ENCODE measurements at regions not wholly inside any gene's neighbourhood (a gene's known extent, or its start where the extent isn't known, plus 50 kb on each side); places are given as distances from the start of the nearest gene placed in this dataset.
A peak's percentile ranks its signal among the peaks of the same experiment; 100 is the strongest.

GRCh38 chr3:187975561-187976364, 178.2 kb upstream of the LPP start:
- DNase-seq: no peak

DNA sequence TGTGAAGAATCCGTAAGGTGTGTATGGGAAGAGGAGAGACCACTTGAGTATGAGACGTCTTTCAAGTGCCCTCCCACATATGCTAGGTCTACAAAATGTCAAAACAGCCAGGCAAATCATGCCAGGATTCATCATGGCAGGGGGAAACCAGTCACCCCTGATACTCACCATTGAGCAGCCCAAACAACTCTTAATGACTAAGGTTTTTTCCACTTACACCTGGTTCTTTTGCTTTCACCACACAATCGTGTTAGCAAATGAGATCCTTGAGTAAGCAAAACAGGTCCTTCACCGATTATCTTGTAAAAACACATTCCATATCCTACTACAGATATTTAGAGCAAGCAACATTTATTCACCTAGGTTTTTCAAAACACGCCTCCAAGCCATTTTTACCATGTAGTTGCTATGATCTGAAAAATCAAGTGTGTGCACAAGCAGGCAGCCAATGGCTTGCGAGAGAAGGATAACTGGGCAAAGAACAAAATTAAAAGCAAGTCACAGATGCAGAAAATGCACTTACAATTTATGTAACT, 177.5 kb upstream of the LPP start:
- DNase-seq: no peak

GRCh38 chr3:187977659-187978058, 176.3 kb upstream of the LPP start:
- no peak for DNase-seq

DNA sequence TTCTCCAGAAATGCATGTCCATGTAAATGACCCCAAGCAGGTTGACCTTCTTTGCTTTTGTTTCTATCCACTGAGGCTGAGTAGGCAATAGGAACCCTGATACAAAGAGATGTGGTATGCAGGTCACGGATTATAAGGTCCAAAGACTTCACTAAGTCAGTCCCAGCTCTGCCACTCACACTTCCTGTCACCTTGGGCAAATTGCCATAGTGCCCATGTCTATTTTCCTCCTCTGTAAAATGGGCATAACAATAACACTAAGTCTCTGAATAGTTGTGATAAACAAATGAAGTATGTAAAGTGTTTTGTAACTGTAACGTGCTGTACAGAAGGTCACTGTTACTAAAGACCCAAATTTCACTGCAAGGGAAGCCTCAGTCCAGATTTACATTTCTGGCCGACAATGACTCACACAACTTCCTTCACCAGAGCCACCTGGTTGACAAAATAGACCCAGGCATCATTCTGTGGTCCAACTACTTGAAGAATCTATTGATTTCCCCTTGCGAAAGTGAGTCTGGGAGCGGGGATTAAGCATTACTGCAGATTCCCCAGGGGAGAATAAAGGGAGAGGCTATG, 175.4 kb upstream of the LPP start:
- peak in 1 of 4 experiments; percentile 11 for DNase-seq

GRCh38 chr3:187979564-187979963, 174.4 kb upstream of the LPP start:
- no peak for DNase-seq

DNA sequence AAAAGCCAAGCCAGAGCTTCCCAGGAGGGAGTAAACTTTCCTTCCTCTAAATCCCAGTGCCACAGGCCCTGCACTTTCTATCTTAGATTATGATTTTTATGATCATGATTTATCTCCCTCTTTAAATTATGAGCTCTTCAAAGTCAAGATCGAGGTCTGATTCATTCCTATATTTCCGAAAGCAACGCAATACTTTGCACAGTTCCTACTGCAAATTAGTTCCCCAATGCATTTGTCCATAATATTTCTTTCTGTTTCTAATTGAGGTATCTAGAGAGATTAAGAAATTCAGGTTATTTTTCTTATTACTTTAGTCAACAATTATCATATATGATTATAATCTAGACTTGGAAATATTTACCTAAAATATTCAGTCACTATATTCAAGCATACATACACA, 173.1 kb upstream of the LPP start:
- no peak for DNase-seq

DNA sequence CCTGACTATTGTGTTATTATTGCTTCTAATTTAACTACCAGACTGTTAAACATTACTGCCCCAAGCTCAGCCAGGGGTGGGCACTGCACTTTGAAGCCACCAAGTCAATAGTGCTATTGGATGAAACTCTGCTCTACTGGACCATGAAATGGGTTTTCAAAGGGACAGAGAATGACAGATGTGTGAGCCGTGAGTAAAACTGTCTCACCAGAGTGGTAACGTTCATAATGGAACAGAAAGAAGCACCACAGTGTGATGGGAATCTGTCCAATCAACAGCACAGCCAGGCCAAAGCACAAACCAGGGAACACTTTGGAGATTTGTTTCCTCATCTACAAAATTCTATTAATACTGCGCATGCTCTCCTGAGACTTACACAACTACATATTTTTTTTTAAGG, 171.8 kb upstream of the LPP start:
- no peak for DNase-seq

DNA sequence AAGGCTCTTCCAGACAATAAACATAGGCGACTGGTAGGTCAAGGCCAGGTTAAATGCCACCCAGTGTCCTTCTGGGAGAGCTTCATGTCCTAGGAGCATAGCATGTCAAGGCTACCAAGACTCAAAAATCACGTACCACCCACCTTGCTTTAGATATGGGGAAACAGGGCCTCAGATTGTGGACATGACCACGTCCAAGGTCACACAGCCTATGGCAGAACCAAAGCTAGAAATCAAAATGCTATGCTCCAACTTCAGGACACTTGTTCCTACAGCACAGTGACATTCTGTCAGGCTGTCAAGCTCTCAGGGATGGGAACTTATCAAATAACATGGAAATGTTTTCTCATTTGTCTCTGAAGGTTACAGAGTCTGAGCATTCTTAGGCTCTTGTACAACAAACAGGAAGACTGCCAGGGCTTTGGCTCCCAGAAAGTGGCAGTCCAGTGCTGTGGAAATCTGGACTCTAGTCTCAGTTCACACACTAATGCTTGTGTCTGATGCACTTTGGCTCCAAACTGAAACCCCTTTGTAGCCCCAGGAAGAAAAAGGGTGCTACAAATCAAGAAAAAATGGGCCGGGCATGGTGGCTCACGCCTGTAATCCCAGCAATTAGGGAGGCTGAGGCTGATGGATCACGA, 170.4 kb upstream of the LPP start:
- DNase-seq: no peak

DNA sequence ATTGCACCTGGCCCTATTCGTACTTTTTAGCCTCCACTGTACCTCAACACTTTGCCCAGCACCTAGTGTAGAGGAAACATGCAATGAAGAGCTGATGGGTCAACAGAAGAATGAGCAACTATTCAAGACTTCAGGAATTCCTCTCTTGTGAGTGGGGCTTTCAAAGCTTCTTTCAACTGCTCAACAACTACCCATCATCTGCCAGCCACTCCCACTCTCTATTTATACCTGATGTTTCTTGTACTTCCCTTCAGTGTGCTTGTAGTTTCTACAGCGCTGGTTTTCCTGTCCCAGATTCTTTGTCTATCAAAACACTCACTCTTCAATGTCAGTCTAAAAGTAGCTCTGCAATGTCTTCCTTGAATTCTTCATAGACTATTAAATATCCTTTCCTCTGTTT, 168.3 kb upstream of the LPP start:
- no peak for DNase-seq

DNA sequence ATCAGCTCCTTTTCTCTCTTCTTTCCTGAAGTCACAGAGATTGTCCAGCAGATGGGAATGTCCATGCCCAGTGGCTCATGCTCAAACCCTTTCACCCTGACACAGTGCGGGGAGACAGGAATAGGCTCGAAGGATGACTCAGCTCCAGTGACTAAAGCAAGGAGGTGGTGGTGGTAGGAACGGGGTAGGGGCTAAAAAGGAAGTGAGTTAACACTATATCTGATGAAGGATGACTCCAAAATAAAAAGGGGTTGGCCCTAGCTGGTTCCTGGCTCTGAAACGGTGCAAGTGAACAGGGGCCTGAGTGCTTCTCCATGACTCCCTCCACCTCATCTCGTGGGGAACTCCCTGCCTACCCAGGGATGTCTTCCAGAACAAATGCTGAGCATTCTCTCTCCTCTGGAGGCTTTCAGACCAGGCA, 167.4 kb upstream of the LPP start:
- DNase-seq: peak; percentile 59 to 78 (median 70)

GRCh38 chr3:187987187-187987586, 166.8 kb upstream of the LPP start:
- no peak for DNase-seq

DNA sequence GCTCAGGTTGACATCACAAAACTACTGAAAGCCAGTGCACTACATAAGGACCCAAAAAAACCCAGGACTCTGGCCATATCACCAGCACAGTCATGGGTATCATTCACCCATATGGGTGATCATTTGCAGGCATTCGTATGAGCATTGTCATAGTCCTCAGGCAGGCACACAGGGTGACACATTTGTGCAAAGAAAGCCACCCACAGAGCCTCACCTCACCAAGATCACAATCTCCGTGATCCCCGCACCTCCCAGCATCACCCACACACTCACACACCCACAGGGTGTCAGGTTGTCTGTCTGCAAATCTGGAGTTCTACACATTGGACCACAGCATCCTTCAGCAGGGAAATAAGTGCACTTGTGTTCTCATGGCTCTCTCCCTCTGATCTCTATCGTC, 166.0 kb upstream of the LPP start:
- DNase-seq: no peak

DNA sequence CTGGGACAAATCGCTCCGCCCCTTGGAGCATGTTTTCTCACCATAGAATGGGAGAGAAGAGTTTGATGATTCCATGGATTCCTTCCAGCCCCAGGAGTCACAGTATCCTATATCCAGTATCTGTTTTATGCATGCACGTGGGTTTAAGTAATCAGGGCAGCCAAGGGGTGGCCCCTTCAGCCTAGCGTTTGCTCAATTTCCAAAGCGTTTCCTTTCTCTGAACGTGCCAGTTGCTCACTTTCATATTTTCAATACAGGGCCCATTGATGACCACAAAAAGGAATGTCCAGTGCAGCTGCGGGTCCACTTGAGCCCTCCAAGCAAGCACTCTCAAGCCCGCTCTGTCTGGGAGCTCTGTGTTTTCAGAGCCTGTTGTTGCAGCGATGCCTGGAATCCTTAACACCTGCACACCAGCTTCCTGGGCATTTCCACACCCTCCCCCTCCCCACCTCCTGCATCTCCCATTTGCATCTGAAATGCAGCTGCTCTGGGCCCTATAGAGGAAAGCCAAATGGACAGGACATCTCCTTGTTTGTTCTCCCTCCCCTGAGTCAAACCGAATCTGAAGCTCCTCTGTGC, 164.3 kb upstream of the LPP start:
- DNase-seq: no peak

- no peak for DNase-seq
Observed at GRCh38 chr3:187992609-187993008, 161.3 kb upstream of the LPP start.

DNA sequence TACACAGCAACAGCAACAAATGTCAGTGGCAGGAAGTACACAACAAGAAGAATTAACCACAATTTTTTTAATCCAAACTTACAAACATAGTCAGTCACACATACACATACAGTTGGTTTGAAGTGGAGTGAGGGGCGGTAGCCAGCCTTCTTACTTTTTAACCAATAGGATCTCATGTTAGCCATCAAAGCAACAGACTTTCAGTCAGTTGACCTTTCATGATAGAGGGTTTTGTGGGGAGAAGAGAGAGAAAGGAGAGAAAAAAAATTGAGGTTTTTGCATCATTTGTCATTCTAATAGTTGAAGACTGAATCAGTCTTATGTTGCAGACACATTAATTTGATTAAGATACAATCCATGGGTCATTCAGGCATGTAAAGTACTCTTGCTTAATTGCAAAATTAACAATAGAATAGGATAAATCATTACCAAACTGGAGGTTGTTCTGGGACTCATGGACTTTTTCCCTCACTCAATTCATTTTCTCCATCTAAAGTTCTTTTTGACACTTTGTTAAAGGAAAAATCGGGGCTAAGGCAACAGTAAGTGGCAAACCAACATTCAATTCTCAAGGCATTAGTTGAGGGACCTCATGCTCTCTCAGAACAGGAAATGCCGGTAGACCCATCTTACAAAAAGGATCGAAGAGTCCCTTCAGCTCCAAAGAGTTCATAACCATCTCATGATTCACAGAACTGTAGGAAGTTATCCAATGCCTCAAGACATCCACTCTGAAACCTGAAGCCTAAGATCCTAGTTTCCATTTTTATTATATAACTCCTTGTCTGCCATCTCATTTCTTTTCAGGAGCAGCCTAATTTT, 159.5 kb upstream of the LPP start:
- no peak for DNase-seq

DNA sequence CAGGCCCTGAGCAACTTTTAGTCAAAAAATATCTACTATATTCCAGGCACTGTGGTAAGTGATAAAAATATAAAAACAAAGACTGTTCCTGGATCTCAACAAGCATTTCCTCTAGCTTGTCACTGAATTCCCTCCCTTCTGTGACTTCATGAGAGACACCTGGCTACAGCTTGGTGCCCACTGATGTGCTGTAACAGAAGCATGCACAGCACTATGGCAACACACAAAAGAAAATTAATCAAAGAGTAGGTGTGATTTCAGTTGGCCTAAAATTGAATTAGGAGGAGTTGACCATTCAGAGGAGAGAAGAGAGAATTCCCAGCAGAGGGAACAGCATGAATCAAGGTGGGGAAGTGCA, 158.9 kb upstream of the LPP start:
- DNase-seq: no peak

GRCh38 chr3:187995667-187996066, 158.3 kb upstream of the LPP start:
- no peak for DNase-seq

DNA sequence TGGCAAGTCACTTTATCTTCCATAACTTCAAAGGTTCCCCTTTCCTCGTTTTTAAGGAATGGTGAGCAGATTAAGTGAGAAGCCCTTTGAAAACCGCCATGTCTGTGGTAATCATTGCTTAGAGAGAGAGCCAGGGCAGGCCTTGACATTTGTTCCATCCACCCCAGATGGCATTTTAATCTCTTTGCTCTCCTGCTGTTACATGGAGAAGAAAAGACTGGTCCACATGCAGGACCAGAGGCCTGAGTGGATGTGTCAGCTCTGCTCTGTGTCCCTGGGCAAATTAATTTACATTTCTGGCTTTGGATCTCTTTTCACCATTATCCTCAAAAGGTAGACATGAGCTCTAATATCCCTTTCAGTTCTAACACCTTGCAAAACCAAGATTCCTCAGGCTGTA, 157.3 kb upstream of the LPP start:
- no peak for DNase-seq

- no peak for DNase-seq
Observed at GRCh38 chr3:187997490-187997889, 156.5 kb upstream of the LPP start.

- DNase-seq: no peak
Observed at GRCh38 chr3:187997946-187998561, 155.9 kb upstream of the LPP start.

DNA sequence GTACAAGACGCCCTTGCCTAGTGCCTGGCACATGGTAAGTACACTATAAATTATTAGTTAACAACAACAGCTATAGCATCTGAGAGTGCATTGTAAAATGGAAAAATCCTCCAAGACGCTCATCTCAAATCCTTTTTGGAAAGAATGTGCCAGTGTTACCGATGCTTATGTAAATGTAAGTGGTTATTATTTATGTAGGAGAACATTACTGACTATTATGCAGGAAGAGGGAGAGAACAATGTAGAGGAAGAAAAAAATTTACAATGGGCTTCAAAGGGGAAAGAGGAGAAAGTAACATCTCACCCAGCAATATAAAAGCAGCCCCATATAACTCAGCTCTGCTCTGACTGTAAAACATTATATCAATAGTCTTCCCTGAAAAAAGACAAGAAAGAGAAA, 155.3 kb upstream of the LPP start:
- DNase-seq: no peak

DNA sequence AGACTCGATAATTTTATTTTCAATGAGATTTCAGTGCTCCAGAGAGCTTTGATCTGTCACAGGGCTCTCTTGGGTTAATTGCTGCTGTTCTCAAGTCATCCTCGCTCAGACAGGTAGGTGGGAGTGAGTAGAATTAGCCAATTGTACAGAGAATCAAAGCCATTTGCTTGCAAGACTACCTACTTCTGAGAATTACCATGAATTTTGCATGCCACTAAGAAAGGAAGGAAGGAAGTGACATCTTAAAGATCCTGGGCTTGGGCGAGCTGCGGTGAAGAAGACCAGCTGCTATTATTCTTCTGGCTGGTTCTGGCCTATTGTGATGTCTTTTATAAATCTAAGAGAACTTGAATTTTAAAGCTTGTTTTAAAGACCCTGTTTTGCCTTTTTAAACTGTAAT, 154.1 kb upstream of the LPP start:
- DNase-seq: peak in 3 of 4 experiments; percentile 26 to 49 (median 29)

Measured in suppressor macrophage (primary cell).